WTC11 (cell line): ENCODE measurements at regions not wholly inside any gene's neighbourhood (a gene's known extent, or its start where the extent isn't known, plus 50 kb on each side); places are given as distances from the start of the nearest gene placed in this dataset.

Source experiments
- ZNF121 ChIP-seq: sonication (generic); formaldehyde crosslinking; IDR thresholded peaks from 2 replicates; pipeline ENCODE4 v1.8.0; 2023; ENCODE audit warnings: missing genetic modification reagents
- TF ChIP-seq, protein P1 (sequence below): fragments of 200-600 bp; IDR thresholded peaks from 2 replicates; pipeline ENCODE4 v1.8.0; 2022; ENCODE audit warnings: antibody characterized with exemption

GRCh38 chr15:30791239-30792175 lies 112.2 kb upstream of the FAN1 start:
- TF ChIP-seq ZNF121 (CRISPR knock-in tag), result no peak
- TF ChIP-seq, protein P1, sequence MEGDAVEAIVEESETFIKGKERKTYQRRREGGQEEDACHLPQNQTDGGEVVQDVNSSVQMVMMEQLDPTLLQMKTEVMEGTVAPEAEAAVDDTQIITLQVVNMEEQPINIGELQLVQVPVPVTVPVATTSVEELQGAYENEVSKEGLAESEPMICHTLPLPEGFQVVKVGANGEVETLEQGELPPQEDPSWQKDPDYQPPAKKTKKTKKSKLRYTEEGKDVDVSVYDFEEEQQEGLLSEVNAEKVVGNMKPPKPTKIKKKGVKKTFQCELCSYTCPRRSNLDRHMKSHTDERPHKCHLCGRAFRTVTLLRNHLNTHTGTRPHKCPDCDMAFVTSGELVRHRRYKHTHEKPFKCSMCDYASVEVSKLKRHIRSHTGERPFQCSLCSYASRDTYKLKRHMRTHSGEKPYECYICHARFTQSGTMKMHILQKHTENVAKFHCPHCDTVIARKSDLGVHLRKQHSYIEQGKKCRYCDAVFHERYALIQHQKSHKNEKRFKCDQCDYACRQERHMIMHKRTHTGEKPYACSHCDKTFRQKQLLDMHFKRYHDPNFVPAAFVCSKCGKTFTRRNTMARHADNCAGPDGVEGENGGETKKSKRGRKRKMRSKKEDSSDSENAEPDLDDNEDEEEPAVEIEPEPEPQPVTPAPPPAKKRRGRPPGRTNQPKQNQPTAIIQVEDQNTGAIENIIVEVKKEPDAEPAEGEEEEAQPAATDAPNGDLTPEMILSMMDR, result no peak
